ENCODE measurements at regions not wholly inside any gene's neighbourhood (a gene's known extent, or its start where the extent isn't known, plus 50 kb on each side); places are given as distances from the start of the nearest gene placed in this dataset.

- no peak for DNase-seq
- H3K27me3 ChIP-seq, result no peaks in the 10 kb centered on the region
- no peaks in the 10 kb centered on the region for H3K36me3 ChIP-seq (replicated peaks in 1 of 2; ENCODE audit: insufficient read depth in 1 of 2, low read depth in 2 of 2)
- no peak overlapping the region for H3K27ac ChIP-seq
- 53 to 82% methylated on average over 1 of the region's 1 CpG for WGBS, 2 donors
- no peak for TF ChIP-seq POLR2A (IDR thresholded peaks at IDR 0.05)
- TF ChIP-seq CTCF (IDR thresholded peaks at IDR 0.05), result no peak
- no peaks in the 10 kb centered on the region for H3K9me3 ChIP-seq
- intact Hi-C loops (cut with DNase I), result no loop called here
- H3K4me3 ChIP-seq, result no peak overlapping the region
- H3K4me1 ChIP-seq, result no peaks in the 10 kb centered on the region
- no peak for ATAC-seq
Measured at GRCh38 chr4:141447761-141448160, 188.6 kb upstream of the IL15 start.

DNA sequence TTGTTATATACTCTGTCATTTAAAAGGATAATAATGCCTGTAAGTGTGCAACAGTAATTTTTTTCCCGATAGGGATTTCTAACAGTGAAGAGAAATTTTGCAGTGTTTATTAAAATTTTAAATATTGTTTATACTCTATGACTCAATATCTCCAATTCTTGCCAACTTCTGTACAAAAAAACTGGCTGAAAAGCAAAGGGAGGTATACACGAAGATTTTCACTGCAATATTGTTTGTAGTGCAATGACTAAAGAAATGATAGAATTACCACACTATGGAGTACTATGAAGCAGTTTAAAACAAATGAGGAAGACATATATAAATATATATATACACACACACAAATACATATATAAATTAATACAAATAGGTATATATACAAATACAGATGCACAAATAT lies 187.9 kb upstream of the IL15 start:
- 67 to 71% methylated on average over 2 of the region's 2 CpGs for WGBS, 2 donors
- no peak for ATAC-seq

DNA sequence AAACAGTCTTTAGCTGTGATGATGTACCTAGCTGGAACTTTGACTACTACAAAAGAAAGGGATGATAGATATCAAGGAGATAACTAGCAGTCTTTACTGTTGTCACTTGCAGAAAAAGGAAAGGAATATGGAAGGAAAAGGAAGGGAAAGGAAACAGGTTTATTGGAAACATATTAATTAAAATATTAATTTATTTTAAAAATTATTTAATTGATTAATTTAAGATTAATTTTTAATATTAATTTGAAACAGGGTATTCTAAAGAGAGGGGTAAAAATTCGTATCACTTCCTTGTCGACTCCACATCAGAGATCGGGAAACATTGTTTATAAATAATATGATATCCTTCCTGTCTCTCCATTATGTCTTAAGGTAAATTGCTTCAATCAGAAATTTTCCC lies 186.5 kb upstream of the IL15 start:
- H3K4me3 ChIP-seq, result no peak overlapping the region
- ATAC-seq (no peak), DNase-seq (no peak)
- H3K27me3 ChIP-seq, result no peaks in the 10 kb centered on the region
- intact Hi-C loops (cut with DNase I), result no loop called here
- H3K4me1 ChIP-seq, result no peaks in the 10 kb centered on the region
- TF ChIP-seq POLR2A (IDR thresholded peaks at IDR 0.05) (no peak), CTCF (IDR thresholded peaks at IDR 0.05) (no peak)
- H3K36me3 ChIP-seq (replicated peaks in 1 of 2; ENCODE audit: insufficient read depth in 1 of 2, low read depth in 2 of 2), result no peaks in the 10 kb centered on the region
- H3K27ac ChIP-seq, result no peak overlapping the region
- H3K9me3 ChIP-seq, result no peaks in the 10 kb centered on the region
- 77 to 78% methylated on average over 3 of the region's 3 CpGs for WGBS, 2 donors

More for the DNA sequence above, 187.9 kb upstream of the IL15 start:
- intact Hi-C loops (cut with DNase I), result no loop called here
- Histone ChIP-seq H3K36me3 (replicated peaks in 1 of 2; ENCODE audit: insufficient read depth in 1 of 2, low read depth in 2 of 2) (no peaks in the 10 kb centered on the region), H3K4me1 (no peaks in the 10 kb centered on the region), H3K9me3 (no peaks in the 10 kb centered on the region), H3K27ac (no peak overlapping the region), H3K4me3 (no peak overlapping the region), H3K27me3 (no peaks in the 10 kb centered on the region)
- DNase-seq, result no peak
- no peak for TF ChIP-seq CTCF (IDR thresholded peaks at IDR 0.05)
- no peak for TF ChIP-seq POLR2A (IDR thresholded peaks at IDR 0.05)

DNA sequence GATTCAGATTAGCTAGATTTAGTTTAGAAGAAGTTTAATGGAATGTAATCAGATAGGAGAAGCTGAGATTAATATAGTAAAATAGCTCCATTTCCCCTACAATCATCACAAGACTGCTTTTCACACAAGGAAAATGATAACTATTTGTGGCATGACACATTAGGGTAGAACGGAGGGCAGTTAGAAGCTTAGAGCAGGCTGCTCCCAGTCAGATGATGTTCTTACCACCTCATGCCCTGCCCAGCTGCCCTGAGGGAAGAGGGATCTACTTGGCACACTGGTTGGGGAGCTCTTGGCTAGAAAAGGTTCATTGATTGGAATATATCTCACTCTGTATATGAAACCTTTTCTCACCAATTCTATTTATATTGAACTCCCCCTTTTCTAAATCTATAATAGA lies 180.7 kb upstream of the IL15 start:
- H3K27ac ChIP-seq, result no peak overlapping the region
- H3K4me3 ChIP-seq, result no peak overlapping the region
- DNase-seq (no peak), ATAC-seq (no peak)
- no peaks in the 10 kb centered on the region for H3K9me3 ChIP-seq
- no peaks in the 10 kb centered on the region for H3K36me3 ChIP-seq (replicated peaks in 1 of 2; ENCODE audit: insufficient read depth in 1 of 2, low read depth in 2 of 2)
- no peaks in the 10 kb centered on the region for H3K4me1 ChIP-seq
- H3K27me3 ChIP-seq, result no peaks in the 10 kb centered on the region
- WGBS, 2 donors, result 78 to 83% methylated on average over 1 of the region's 1 CpG
- no peak for TF ChIP-seq CTCF (IDR thresholded peaks at IDR 0.05)
- intact Hi-C loops (cut with DNase I), result no loop called here

DNA sequence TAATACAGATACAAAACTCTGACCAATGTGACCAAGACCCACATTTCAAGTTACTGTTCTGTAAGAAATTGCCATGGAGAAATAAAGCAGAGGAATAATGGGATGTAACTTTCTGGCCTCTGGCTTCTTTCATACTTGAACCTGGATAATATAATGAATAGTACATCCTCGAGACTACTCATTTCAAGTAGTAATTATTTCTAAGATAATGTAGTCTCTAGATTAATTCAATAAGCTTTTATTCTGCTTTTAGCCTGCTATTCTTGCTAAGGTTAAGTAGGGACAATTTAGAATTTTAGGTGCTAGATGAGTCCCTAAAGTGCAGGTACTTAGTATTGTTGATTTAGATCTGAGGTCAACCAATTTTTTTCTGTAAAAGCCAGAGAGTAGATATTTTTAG lies 178.7 kb upstream of the IL15 start:
- no peak for ATAC-seq
- no peak overlapping the region for H3K27ac ChIP-seq
- H3K27me3 ChIP-seq, result no peaks in the 10 kb centered on the region
- no peaks in the 10 kb centered on the region for H3K36me3 ChIP-seq (replicated peaks in 1 of 2; ENCODE audit: insufficient read depth in 1 of 2, low read depth in 2 of 2)
- DNase-seq, result no peak
- H3K4me1 ChIP-seq, result no peaks in the 10 kb centered on the region
- no peak overlapping the region for H3K4me3 ChIP-seq
- intact Hi-C loops (cut with DNase I), result no loop called here
- 87 to 97% methylated on average over 1 of the region's 1 CpG for WGBS, 2 donors
- no peak for TF ChIP-seq CTCF (IDR thresholded peaks at IDR 0.05)
- TF ChIP-seq POLR2A (IDR thresholded peaks at IDR 0.05), result no peak
- no peaks in the 10 kb centered on the region for H3K9me3 ChIP-seq

Measured in body of pancreas (tissue), 4 donors.